ENCODE measurements at regions not wholly inside any gene's neighbourhood (a gene's known extent, or its start where the extent isn't known, plus 50 kb on each side); places are given as distances from the start of the nearest gene placed in this dataset.
A peak's percentile ranks its signal among the peaks of the same experiment; 100 is the strongest.

DNA sequence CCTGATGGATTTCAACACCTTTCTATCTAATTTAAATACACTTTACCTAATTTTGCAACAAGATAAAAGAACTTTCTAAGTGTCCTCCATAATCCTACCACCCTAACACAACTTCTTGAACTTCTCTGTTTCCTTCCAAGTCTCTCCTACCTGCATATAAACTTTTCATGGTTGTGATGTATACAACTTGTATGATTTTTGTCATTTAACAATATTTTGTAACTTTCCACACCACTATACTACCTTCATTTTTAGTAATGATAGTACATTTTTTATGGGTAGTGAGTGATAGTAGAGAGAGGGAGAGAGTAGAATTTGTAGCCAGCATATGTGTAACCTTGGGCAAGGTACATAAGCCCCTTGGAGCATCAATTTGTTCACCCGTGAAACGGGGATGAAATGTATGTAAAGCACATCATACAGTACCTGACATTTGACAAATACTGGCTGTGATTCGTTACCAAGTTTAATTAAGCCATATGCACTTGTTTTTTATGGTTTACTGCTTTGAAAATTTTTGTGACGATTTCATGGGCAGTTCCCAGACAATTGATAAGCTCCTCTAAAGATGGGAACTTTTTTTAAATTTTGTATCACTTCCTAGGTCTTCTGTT, 177.8 kb upstream of the SLC38A2 start:
- FAIRE-seq: no peak
- DNase-seq (ENCODE audit: low read depth in 1 of 2, low spot score in 1 of 2): no peak
- H3K4me1 ChIP-seq: peaks cover 47% of the 10 kb centered on the region
- peak overlapping the region; percentile 74 to 85 for H3K27ac ChIP-seq
- ChIA-PET POLR2A (no interaction called here), CTCF (interaction anchor here (0.6 to 1.3 kb wide), 2 partner anchors 12 to 695 kb away, joined by 3 read pairs; no protein-coding TSS in a partner anchor)
- peak overlapping the region; percentile 54 for H3K4me2 ChIP-seq
- 95% methylated on average over 4 of the region's 4 CpGs for WGBS (ENCODE audit: missing lambda C conversion rate)
- H3K4me3 ChIP-seq: no peak overlapping the region
- H3K9me3 ChIP-seq: peaks cover 9% of the 10 kb centered on the region; the same call in 1 of the 3 replicates
- TF ChIP-seq NR3C1 (IDR thresholded peaks at IDR 0.05) (no peak), MAZ (IDR thresholded peaks at IDR 0.05; ENCODE audit: borderline replicate concordance, low read depth, low read length) (no peak), RNF2 (IDR thresholded peaks at IDR 0.05; ENCODE audit: borderline replicate concordance, low read depth) (no peak)
- TF ChIP-seq, protein P1, sequence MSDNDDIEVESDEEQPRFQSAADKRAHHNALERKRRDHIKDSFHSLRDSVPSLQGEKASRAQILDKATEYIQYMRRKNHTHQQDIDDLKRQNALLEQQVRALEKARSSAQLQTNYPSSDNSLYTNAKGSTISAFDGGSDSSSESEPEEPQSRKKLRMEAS (IDR thresholded peaks at IDR 0.05): no peak
- ATAC-seq: no peak

DNA sequence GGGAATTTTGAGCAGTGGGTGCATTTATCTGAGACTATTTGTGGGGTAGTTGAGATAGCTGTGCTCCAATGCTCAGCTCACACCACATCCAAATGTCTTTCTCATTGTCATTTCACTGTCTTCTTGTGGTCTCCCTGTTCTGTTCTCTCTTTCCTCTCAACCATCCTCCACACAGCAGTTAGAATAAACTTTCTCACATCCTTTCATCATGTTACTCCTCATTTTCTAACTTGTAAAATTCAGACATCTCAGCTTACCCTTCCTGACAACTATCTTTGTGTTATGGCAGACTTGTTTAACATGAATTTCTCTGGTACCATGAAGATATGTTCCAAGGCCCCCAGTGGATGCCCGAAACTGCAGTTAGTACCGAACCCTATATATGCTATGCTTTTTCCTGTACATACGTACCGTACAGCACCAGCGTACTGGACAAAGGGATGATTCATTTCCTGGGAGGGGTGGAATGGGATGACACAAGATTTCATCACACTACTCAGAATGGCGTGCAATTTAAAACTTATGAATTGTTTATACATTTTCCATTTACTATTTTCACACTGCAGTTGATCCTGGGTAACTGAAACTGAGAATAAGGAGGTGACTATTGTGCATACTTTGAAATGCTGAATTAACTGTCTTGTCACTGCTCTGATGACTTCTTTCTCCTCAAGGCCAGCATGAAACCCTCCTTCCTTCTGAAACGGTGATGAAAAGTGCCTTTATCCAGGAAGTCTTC, 177.1 kb upstream of the SLC38A2 start:
- H3K9me3 ChIP-seq: peaks cover 10% of the 10 kb centered on the region; the same call in 1 of the 3 replicates
- ChIA-PET POLR2A (interaction anchor here (1.0 kb wide), 1 partner anchor 178 kb away, joined by 3 read pairs; no protein-coding TSS in a partner anchor), CTCF (no interaction called here)
- ATAC-seq (peak; percentile 83 to 85), DNase-seq (ENCODE audit: low read depth in 1 of 2, low spot score in 1 of 2) (peak in 1 of 2 experiments; percentile 82), FAIRE-seq (no peak)
- H3K27ac ChIP-seq: peak overlapping the region; percentile 74 to 85
- peak overlapping the region; percentile 54 for H3K4me2 ChIP-seq
- TF ChIP-seq CHD4 (IDR thresholded peaks at IDR 0.05; ENCODE audit: borderline replicate concordance) (no peak), JUNB (IDR thresholded peaks at IDR 0.05) (peak; percentile 36; the same call in 1 of the 2 replicates), ZSCAN20 (CRISPR knock-in tag; IDR thresholded peaks at IDR 0.05) (no peak), HEYL (CRISPR knock-in tag; IDR thresholded peaks at IDR 0.05) (peak; percentile 71; the same call in 1 of the 2 replicates), FOSL2 (IDR thresholded peaks at IDR 0.05) (peak; percentile 43; the same call in 1 of the 2 replicates), FOSL2 (CRISPR knock-in tag; IDR thresholded peaks at IDR 0.05) (peak; percentile 87), PHF8 (IDR thresholded peaks at IDR 0.05; ENCODE audit: borderline replicate concordance, low read depth) (no peak), CEBPB (IDR thresholded peaks at IDR 0.05) (peak; percentile 73 to 81), TFCP2L1 (CRISPR knock-in tag; IDR thresholded peaks at IDR 0.05) (no peak), HOXB5 (CRISPR knock-in tag; IDR thresholded peaks at IDR 0.05) (0 out of 2 replicates have a peak, but pooled peaks have one; percentile 61), JUN (IDR thresholded peaks at IDR 0.05) (peak in 1 of 2 experiments; percentile 20; a peak in 1 of 5 replicates)
- TF ChIP-seq, protein P2, sequence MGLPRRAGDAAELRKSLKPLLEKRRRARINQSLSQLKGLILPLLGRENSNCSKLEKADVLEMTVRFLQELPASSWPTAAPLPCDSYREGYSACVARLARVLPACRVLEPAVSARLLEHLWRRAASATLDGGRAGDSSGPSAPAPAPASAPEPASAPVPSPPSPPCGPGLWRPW (IDR thresholded peaks at IDR 0.05): 0 out of 2 replicates have a peak, but pooled peaks have one; percentile 46
- H3K4me1 ChIP-seq: peaks cover 41% of the 10 kb centered on the region
- WGBS (ENCODE audit: missing lambda C conversion rate): 11% methylated on average over 7 of the region's 7 CpGs
- no peak overlapping the region for H3K4me3 ChIP-seq

GRCh38 chr12:46548605-46549071, 176.1 kb upstream of the SLC38A2 start:
- peak overlapping the region; percentile 74 to 85; a peak in 5 of 6 replicates for H3K27ac ChIP-seq
- no peak for FAIRE-seq
- no peak overlapping the region for H3K4me3 ChIP-seq
- DNase-seq (ENCODE audit: low read depth in 1 of 2, low spot score in 1 of 2): no peak
- TF ChIP-seq HOXA7 (CRISPR knock-in tag; IDR thresholded peaks at IDR 0.05) (no peak), ZC3H11A (IDR thresholded peaks at IDR 0.05) (no peak), ESRRA (IDR thresholded peaks at IDR 0.05; ENCODE audit: borderline replicate concordance, low read length) (no peak), CHD4 (IDR thresholded peaks at IDR 0.05; ENCODE audit: borderline replicate concordance) (no peak), CBX2 (IDR thresholded peaks at IDR 0.05; ENCODE audit: borderline replicate concordance, low read depth) (no peak), POLR2AphosphoS2 (conservative IDR thresholded peaks at IDR 0.05; ENCODE audit: low read length) (no peak), EHF (CRISPR knock-in tag; IDR thresholded peaks at IDR 0.05) (no peak)
- TF ChIP-seq, protein P3, sequence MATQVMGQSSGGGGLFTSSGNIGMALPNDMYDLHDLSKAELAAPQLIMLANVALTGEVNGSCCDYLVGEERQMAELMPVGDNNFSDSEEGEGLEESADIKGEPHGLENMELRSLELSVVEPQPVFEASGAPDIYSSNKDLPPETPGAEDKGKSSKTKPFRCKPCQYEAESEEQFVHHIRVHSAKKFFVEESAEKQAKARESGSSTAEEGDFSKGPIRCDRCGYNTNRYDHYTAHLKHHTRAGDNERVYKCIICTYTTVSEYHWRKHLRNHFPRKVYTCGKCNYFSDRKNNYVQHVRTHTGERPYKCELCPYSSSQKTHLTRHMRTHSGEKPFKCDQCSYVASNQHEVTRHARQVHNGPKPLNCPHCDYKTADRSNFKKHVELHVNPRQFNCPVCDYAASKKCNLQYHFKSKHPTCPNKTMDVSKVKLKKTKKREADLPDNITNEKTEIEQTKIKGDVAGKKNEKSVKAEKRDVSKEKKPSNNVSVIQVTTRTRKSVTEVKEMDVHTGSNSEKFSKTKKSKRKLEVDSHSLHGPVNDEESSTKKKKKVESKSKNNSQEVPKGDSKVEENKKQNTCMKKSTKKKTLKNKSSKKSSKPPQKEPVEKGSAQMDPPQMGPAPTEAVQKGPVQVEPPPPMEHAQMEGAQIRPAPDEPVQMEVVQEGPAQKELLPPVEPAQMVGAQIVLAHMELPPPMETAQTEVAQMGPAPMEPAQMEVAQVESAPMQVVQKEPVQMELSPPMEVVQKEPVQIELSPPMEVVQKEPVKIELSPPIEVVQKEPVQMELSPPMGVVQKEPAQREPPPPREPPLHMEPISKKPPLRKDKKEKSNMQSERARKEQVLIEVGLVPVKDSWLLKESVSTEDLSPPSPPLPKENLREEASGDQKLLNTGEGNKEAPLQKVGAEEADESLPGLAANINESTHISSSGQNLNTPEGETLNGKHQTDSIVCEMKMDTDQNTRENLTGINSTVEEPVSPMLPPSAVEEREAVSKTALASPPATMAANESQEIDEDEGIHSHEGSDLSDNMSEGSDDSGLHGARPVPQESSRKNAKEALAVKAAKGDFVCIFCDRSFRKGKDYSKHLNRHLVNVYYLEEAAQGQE (IDR thresholded peaks at IDR 0.05): no peak
- ChIA-PET CTCF (interaction anchor here (1.0 to 1.8 kb wide), 2 partner anchors 13 to 17 kb away, joined by 3 to 4 read pairs; no protein-coding TSS in a partner anchor), POLR2A (no interaction called here)
- WGBS (ENCODE audit: missing lambda C conversion rate): 94% methylated on average over 2 of the region's 2 CpGs
- ATAC-seq: no peak
- no peak overlapping the region for H3K4me2 ChIP-seq
- peaks cover 32% of the 10 kb centered on the region for H3K4me1 ChIP-seq
- peaks cover 10% of the 10 kb centered on the region; the same call in 1 of the 3 replicates for H3K9me3 ChIP-seq

Data from A549 (cell line).